ENCODE measurements at regions not wholly inside any gene's neighbourhood (a gene's known extent, or its start where the extent isn't known, plus 50 kb on each side); places are given as distances from the start of the nearest gene placed in this dataset.

- no peak for TF ChIP-seq POLR2AphosphoS5 (IDR thresholded peaks at IDR 0.05; ENCODE audit: low read depth, low read length)
- TF ChIP-seq PAX5 (IDR thresholded peaks at IDR 0.05; ENCODE audit: insufficient read depth, low read length, severe bottlenecking): no peak
- no peak for TF ChIP-seq TAF1 (IDR thresholded peaks at IDR 0.05; ENCODE audit: low read depth, low read length)
Observed at GRCh38 chr12:23473071-23473470, 476.4 kb downstream of the SOX5 start.
